ENCODE measurements at regions not wholly inside any gene's neighbourhood (a gene's known extent, or its start where the extent isn't known, plus 50 kb on each side); places are given as distances from the start of the nearest gene placed in this dataset.

DNA sequence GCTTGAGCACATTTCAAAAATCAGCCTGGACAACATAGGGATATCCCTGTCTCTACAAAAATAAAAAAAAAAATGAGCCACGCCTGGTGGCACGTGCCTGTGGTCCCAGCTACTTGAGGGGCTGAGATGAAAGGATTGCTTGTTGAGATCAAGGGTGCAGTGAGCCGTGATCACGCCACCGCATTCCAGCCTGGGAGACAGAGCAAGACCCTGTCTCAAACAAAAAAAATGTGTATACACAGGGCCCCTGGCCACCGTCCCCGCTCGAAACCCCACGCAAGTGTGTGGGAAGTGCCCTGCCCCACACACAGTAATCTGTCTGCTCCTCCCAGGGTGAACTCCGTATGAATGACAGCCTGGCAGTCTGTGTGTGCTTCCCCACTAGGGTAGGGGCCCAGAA lies 93.0 kb upstream of the RPL38 start:
- ChIA-PET CTCF (no interaction called here), POLR2A (no interaction called here)
- TF ChIP-seq, protein P1, sequence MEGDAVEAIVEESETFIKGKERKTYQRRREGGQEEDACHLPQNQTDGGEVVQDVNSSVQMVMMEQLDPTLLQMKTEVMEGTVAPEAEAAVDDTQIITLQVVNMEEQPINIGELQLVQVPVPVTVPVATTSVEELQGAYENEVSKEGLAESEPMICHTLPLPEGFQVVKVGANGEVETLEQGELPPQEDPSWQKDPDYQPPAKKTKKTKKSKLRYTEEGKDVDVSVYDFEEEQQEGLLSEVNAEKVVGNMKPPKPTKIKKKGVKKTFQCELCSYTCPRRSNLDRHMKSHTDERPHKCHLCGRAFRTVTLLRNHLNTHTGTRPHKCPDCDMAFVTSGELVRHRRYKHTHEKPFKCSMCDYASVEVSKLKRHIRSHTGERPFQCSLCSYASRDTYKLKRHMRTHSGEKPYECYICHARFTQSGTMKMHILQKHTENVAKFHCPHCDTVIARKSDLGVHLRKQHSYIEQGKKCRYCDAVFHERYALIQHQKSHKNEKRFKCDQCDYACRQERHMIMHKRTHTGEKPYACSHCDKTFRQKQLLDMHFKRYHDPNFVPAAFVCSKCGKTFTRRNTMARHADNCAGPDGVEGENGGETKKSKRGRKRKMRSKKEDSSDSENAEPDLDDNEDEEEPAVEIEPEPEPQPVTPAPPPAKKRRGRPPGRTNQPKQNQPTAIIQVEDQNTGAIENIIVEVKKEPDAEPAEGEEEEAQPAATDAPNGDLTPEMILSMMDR (IDR thresholded peaks at IDR 0.05), result no peak

DNA sequence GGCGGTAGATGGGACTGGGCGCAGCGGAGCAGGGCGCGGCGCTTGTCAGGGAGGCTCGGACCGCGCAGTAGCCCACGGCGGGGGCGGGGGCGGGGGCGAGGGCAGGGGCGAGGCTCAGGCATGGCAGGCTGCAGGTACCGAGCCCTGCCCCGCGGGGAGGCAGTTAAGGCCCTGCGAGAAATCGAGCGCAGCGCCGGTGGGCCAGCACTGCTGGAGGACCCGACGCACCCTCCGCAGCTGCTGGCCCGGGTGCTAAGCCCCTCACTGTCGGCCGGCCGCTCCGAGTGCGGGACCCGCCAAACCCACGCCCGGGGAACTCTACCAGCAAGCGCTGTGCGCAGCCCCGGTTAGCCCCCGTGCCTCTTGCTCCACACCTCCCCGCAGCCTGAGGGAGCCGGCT lies 90.2 kb upstream of the RPL38 start:
- POLR2A ChIA-PET, result no interaction called here
- Mint-ChIP-seq H3K27me3 (peaks cover 5% of the 10 kb centered on the region), H3K27ac (no peak overlapping the region), H3K4me3 (no peak overlapping the region), H3K4me1 (no peaks in the 10 kb centered on the region), H3K9me3 (no peaks in the 10 kb centered on the region), H3K36me3 (ENCODE audit: low read depth) (no peaks in the 10 kb centered on the region)
- DNase-seq, result no peak
- intact Hi-C loops (cut with micrococcal nuclease), result no loop called here
- TF ChIP-seq, protein P1 (IDR thresholded peaks at IDR 0.05), result no peak
- CTCF ChIA-PET, result no interaction called here
- no peak for ATAC-seq (ENCODE audit: low read depth)

More for the DNA sequence above, 93.0 kb upstream of the RPL38 start:
- intact Hi-C loops (cut with micrococcal nuclease), result no loop called here
- Mint-ChIP-seq H3K4me3 (no peak overlapping the region), H3K36me3 (ENCODE audit: low read depth) (no peaks in the 10 kb centered on the region), H3K4me1 (no peaks in the 10 kb centered on the region), H3K27ac (no peak overlapping the region), H3K9me3 (peaks cover 2% of the 10 kb centered on the region), H3K27me3 (peaks cover 8% of the 10 kb centered on the region)
- DNase-seq (no peak), ATAC-seq (ENCODE audit: low read depth) (no peak)

DNA sequence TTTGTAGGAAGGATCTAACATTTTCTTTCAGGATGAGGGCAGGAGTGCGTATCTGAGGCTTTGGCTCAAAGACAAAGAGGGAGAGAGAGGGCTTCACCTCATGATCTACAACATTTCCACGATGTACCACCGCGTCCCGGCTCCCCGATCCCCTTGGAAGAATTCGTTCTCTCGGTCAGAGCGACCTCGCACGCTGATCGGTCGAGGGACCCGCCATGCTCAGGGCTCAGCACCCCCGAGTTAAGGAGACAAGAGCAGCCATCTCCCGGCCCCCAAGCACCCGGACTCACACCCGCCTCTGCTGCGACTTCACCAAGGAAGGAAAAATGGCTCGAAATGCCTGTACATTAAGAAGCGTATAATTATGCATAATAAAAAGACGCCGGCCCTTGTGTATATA lies 89.5 kb upstream of the RPL38 start:
- Mint-ChIP-seq H3K4me3 (no peak overlapping the region), H3K4me1 (no peaks in the 10 kb centered on the region), H3K9me3 (no peaks in the 10 kb centered on the region), H3K27ac (no peak overlapping the region), H3K36me3 (ENCODE audit: low read depth) (no peaks in the 10 kb centered on the region), H3K27me3 (peaks cover 6% of the 10 kb centered on the region)
- intact Hi-C loops (cut with micrococcal nuclease), result no loop called here
- ChIA-PET CTCF (no interaction called here), POLR2A (no interaction called here)
- TF ChIP-seq, protein P1 (IDR thresholded peaks at IDR 0.05), result no peak
- ATAC-seq (ENCODE audit: low read depth) (no peak), DNase-seq (no peak)

DNA sequence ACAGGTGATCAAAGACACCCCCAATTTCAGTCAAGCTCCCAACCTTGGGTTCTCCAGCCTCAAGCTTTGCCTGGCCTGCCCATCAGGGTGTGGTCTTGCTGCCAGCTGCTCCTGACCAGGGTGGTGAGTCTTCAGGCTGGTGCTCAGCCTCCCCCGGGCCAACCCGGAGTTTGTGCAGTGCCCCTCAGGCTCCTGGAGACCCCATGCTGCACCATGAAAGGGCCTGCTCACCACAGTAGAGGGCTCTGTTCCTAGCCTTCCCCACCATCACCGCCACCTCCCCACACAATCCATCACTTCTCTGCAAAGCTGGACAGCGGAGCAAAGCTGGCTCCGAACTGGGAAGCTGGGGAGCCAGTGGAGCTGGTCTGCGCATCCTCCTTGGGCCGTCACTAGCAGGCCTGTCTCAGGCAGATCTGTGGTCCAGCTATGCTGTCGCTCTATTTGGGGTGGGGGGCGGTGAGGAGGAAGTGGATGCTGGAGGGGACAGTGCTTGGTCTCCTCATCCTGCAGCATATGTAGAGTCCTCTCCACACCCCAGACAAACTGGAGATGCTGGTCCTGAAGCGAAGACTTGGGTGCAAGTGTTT lies 88.5 kb upstream of the RPL38 start:
- H3K36me3 Mint-ChIP-seq (ENCODE audit: low read depth), result no peaks in the 10 kb centered on the region
- TF ChIP-seq, protein P1 (IDR thresholded peaks at IDR 0.05), result no peak

DNA sequence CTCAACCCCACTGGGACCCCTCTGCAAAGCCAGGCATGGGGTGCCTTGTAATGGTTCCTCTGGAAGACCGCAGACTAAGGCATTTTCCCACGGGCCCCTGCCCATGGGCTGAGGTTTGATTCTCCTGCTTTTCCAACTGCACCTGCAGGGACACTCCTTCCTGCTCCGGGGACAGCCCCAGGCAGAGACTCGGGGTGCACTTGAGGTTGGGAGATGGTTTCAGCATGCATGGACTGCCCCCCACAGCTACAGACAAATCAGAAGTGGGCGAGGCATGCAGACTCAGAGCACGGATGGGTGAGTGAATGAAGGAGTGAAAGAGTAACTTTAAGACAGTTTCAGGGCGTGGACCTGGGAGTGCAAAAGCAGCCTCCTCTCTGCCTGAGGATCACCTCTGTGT lies 87.9 kb upstream of the RPL38 start:
- POLR2A ChIA-PET, result no interaction called here
- intact Hi-C loops (cut with micrococcal nuclease), result no loop called here
- CTCF ChIA-PET, result no interaction called here
- peaks cover 6% of the 10 kb centered on the region for H3K27me3 Mint-ChIP-seq
- ATAC-seq (ENCODE audit: low read depth), result no peak
- no peaks in the 10 kb centered on the region for H3K36me3 Mint-ChIP-seq (ENCODE audit: low read depth)
- TF ChIP-seq, protein P1 (IDR thresholded peaks at IDR 0.05), result no peak
- DNase-seq, result no peak
- no peak overlapping the region for H3K27ac Mint-ChIP-seq
- H3K9me3 Mint-ChIP-seq, result no peaks in the 10 kb centered on the region
- no peaks in the 10 kb centered on the region for H3K4me1 Mint-ChIP-seq
- H3K4me3 Mint-ChIP-seq, result no peak overlapping the region

More for the DNA sequence above, 88.5 kb upstream of the RPL38 start:
- Mint-ChIP-seq H3K4me1 (no peaks in the 10 kb centered on the region), H3K27ac (no peak overlapping the region), H3K9me3 (no peaks in the 10 kb centered on the region), H3K4me3 (no peak overlapping the region), H3K27me3 (peaks cover 6% of the 10 kb centered on the region)
- ChIA-PET POLR2A (no interaction called here), CTCF (no interaction called here)
- intact Hi-C loops (cut with micrococcal nuclease), result no loop called here
- DNase-seq (no peak), ATAC-seq (ENCODE audit: low read depth) (no peak)
